ENCODE measurements at regions not wholly inside any gene's neighbourhood (a gene's known extent, or its start where the extent isn't known, plus 50 kb on each side); places are given as distances from the start of the nearest gene placed in this dataset.

GRCh38 chrX:139200346-139200745 lies 330.2 kb upstream of the F9 start:
- TF ChIP-seq, protein P1, sequence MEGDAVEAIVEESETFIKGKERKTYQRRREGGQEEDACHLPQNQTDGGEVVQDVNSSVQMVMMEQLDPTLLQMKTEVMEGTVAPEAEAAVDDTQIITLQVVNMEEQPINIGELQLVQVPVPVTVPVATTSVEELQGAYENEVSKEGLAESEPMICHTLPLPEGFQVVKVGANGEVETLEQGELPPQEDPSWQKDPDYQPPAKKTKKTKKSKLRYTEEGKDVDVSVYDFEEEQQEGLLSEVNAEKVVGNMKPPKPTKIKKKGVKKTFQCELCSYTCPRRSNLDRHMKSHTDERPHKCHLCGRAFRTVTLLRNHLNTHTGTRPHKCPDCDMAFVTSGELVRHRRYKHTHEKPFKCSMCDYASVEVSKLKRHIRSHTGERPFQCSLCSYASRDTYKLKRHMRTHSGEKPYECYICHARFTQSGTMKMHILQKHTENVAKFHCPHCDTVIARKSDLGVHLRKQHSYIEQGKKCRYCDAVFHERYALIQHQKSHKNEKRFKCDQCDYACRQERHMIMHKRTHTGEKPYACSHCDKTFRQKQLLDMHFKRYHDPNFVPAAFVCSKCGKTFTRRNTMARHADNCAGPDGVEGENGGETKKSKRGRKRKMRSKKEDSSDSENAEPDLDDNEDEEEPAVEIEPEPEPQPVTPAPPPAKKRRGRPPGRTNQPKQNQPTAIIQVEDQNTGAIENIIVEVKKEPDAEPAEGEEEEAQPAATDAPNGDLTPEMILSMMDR (conservative IDR thresholded peaks at IDR 0.05; ENCODE audit: low read depth in 2 of 2), result no peak
- TF ChIP-seq POLR2AphosphoS5 (IDR thresholded peaks at IDR 0.05; ENCODE audit: low read depth), result no peak
- TF ChIP-seq EZH2phosphoT487 (IDR thresholded peaks at IDR 0.05; ENCODE audit: unreplicated experiment), result no peak
